Left colon (tissue), 2 donors: ENCODE measurements at regions not wholly inside any gene's neighbourhood (a gene's known extent, or its start where the extent isn't known, plus 50 kb on each side); places are given as distances from the start of the nearest gene placed in this dataset.
"Not testable (repeated sequence)": the region's sequence is repeated elsewhere in the genome, so short reads cannot be mapped to it uniquely, and the experiment has no call there.

Source experiments
- ATAC-seq: fragments of 200-7000 bp; cut with Tn5 transposase; one replicate; pipeline ENCODE4 v1.9.1; 2020; ENCODE audit warnings: mild to moderate bottlenecking, moderate library complexity
- DNase-seq, 2 donors: peaks; one replicate each; pipeline ENCODE4 v3.0.0-alpha.2; 2020
- intact Hi-C, 2 donors: fragments of 100-400 bp; cut with DNase I in 1 of 2; cut with micrococcal nuclease in 1 of 2; formaldehyde crosslinking; loops; one replicate each; pipeline versions ENCODE4 v1.11.2 to v1.14.0; 2022; cut with DNase I, micrococcal nuclease
- donor health status: DM: no; HTN: no; CAD: no.
- donor health status: DM: yes; HTN: yes; CAD: no.

DNA sequence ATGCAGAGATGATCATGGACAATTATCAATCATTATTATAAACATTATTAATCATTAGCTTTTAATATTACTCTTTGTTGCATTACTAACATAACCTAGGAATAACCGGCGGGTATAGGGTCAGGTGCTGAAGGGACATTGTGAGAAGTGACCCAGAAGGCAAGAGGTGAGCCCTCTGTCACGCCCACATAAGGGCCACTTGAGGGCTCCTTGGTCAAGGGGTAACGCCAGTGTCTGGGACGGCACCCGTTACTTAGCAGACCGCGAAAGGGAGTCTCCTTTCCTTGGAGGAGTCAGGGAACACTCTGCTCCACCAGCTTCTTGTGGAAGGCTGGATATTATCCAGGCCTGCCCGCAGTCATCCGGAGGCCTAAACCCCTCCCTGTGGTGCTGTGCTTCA, 145.0 kb downstream of the ARL4C start:
- intact Hi-C loops = not testable (repeated sequence)

DNA sequence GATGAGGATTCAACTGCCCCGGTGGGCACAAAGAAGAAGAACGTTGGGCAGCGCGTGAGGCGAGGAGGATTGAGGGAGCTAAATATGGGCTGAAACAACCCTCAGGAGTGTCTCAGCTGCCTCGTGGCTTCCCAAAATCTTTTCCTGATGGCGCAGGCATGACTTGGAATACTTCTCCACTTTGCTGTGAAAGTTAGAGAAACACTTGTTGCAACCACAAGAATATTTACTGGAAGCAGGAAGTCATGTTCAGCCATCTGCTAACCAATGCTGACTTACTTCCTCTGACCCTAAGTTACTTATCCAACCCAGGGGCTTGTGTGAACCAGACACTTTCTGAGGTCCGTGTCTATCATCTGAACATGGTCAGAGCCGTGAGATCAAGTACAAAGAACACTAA, 148.8 kb downstream of the ARL4C start:
- intact Hi-C loops = no loop called here
- DNase-seq = no peak
- ATAC-seq = no peak

More for the DNA sequence above, 145.0 kb downstream of the ARL4C start:
- not testable (repeated sequence) for ATAC-seq, DNase-seq

DNA sequence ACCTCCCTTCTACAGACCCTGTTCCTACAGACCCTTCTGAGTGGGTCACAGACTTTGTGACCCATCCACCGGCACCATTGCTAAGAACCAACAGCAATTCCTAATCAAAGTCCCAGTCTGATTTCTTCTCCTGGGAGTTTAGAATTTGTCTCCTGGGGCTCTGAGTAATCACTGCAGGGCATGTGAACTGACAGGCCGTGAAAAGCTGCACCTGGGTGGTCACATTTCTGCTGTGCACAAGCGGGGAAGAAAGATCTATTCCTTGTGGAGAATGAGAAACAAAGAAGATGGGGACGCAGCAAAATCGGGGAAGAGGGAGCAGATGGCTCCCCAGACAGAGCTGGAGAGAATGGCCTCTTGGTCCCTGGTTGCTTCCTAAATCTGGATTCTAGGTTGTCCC, 151.0 kb downstream of the ARL4C start:
- DNase-seq (no peak), ATAC-seq (no peak)
- intact Hi-C loops = no loop called here

DNA sequence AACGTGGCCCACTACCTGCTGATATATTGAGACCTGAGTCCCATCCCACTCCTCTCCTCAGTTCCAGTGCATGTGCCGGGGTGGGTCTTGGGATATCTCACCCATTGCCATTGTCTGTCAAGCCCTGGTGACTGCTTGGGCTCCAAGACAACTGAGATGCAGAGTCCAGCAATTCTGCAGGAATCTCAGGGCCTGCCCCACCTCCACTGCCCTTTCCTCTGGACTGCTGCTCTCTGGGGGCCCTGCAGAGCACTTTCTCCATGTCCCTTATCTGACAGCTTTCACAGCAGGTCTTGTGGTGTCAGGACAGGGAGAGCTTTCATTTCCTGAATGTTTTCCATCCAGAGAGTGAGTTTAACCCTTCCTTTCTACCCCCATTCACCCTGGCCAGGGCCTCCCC, 152.9 kb downstream of the ARL4C start:
- no peak for DNase-seq
- intact Hi-C loops = no loop called here
- ATAC-seq = no peak

DNA sequence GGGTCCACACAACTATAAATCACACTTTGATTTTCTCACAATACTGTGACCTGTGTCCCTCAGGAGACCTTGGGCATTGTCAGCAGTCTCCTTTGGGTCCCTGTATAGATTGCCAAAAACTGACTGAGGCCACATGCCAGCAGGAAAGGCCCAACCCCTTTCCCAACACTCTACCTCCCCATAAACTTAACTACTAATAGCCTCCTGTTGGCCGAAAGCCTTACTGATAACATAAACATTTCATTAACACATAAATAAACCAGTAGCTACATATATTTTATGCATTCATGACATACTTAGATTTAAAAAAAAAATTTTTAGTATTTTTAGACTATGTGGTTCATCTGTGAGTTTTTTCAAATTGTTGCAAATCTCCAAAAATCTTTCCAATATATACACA, 153.5 kb downstream of the ARL4C start:
- intact Hi-C loops = no loop called here
- DNase-seq = no peak
- no peak for ATAC-seq

DNA sequence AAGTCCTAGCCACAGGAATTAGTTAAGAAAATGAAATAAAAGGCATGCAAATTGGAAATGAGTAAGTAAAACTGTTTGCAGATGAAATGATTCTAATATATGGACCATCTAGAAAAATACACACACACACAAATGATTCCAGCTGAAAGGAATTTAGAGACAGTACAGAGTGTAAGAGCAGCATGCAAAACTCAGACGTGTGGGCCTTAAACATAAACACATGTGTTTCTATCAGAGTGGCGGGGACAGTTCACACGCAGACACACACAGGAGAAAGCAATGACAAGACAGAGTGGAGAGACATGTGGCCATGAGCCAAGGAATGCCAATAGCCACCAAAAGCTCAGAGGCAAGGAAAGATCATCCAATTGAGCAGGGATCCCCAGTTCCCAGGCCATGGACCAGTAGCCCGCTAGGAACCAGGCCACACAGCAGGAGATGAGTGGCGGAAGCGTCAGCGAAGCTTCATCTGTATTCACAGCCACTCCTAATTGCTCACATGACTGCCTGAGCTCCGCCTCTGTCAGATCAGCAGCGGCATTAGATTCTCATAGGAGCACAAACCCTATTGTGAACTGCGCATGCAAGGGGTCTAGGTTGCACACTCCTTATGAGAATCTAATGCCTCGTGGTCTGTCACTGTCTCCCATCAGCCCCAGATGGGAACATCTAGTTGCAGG, 155.4 kb downstream of the ARL4C start:
- intact Hi-C loops = no loop called here
- no peak for ATAC-seq
- DNase-seq = no peak

DNA sequence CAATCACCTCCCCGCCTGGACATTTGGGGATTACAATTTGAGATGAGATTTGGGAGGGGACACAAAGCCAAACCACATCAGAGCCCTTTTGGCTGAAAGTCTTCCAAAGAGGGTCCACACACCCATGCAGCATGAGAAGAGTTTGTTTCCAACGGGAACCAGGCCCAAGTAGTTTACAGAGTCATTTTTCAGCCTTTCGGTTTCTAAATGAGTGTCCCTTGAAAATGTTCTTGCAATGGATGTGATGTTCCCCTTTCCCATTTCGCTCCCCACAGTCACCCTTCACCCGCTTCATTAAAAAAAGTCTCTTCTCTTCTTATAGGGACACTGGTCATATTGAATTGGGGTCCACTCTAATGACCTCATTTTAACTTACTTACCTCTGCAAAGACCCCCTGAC, 157.4 kb downstream of the ARL4C start:
- no peak for DNase-seq
- no peak for ATAC-seq
- intact Hi-C loops = no loop called here

DNA sequence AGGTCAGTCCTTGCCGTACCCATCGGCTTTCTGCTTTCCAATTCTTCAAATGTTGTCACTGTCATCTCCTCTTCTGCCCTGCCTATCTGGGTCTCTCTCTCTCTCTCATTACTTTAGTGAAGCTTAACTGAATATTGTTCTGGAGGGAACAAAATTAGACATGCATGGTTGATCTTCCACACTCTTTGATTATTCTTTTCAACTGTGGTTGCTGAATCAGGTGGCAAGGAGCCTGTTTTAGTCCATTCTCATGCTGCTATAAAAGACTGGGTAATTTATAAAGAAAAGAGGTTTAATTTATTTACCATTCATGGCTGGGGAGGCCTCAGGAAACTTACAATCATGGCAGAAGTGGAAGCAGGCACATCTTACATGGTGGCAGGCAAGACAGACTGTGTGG, 157.9 kb downstream of the ARL4C start:
- no peak for DNase-seq
- intact Hi-C loops = no loop called here
- ATAC-seq = no peak

DNA sequence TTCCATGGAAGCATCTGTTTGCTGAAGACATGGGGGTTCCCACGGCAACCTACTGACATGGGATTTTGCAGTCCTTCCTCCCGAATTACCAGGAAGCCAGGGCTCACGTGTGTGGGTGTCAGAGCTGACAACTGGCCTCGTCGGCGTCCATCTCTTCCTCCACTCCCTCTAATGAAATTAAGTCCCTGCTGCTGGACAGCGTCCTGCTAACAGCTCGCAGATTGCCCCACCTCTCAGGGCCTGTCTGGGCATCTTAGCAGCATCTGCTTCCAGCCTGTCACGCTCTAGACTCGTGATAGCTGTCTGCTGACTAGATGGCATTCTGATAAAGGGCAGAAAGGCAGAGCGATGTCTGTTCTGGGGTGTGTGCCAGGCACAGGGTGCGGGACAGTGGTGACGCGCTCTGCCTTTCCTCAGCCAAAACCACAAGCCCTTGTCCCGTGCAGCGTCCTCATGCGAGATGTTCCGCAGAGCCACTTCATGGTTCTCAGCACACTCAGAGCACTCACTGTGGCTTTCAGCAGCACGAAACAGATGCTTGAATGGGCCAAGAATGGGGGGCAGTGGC, 161.1 kb downstream of the ARL4C start:
- DNase-seq = peak; percentile 54 to 82
- ATAC-seq = peak; percentile 35
- intact Hi-C loops = no loop called here

DNA sequence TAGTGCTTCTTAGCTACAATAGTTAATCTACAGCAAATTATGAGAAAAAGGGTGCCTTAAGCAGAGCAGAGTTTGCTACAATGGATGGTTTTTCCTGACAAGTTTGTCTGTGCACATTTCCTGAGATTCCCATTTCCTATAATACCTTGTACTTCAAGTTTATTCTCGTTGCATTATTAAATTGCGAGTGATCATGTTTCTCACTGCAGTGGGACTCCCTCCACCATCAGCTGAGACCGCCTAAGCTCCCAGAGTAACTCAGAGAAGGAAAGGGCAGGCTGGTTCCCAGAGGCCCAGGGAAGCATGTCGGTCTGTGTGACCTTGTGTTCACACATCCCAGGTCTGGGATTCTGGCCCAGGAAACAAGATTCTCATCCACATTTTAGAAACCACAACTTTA, 162.1 kb downstream of the ARL4C start:
- ATAC-seq = no peak
- intact Hi-C loops = no loop called here
- DNase-seq = no peak

DNA sequence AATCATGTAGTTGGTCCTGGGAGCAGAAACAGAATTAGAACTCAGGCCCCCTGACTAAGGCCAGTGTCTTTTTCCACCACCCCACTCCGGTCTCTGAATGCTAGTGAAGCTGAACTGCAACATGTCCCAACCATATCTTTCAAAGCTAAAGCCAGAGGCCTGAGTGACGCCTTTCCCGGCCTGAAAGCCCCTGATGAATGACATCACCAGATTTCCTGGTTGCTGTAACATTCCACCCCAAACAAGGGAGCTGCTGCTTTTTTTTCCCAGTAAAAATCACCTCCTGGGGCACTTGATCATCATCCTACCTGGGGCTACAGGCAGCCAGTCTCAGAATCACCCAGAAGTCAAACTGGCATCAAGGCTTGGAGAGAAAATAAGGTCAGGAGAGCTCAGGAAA, 162.7 kb downstream of the ARL4C start:
- ATAC-seq = no peak
- intact Hi-C loops = no loop called here
- no peak for DNase-seq

DNA sequence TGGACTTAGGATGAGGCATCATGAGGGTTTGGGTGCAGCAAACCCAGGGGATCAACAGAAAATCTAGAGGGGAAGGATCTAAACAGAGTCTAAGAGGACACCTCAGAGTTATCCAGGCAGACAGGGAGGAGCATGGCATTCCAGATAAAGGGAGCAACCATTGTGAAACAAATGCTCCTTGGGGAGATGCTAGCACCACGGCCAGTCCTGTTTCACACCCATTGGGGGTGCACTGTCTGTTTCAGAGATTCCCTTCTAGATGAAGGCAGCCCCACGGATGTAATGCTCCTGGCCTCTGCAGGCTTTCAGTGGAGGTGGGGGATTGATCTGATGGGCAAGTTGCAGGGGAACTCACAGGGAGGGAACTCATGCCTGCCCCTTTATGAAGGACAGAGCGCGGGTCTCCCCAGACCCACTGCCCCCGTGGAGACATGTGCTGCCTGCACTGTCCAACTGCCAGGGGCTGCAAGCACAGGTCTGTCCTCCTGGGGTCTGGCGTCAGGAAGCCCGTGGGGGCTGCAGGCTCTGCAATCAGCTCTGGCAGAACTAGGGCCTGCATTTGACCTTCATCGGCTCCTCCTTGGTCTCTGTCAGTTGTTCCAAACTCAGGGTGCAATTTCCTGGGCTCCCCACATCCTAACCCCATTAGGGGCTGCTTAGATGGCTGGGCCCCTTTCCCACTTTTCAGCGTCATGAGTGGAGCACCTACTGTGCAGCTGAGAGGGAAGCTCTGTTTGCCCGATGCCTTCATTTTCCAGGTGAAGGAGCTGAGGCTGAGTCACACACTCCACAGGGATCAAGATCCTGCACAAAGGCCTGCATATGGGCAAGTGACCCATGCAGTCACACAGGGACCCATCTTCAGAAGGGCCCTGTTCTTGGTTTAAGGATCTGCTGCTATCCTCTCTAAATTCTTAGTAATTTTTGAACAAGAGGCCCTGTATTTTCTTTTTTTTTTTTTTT, 163.4 kb downstream of the ARL4C start:
- no peak for ATAC-seq
- intact Hi-C loops = no loop called here
- DNase-seq = no peak

DNA sequence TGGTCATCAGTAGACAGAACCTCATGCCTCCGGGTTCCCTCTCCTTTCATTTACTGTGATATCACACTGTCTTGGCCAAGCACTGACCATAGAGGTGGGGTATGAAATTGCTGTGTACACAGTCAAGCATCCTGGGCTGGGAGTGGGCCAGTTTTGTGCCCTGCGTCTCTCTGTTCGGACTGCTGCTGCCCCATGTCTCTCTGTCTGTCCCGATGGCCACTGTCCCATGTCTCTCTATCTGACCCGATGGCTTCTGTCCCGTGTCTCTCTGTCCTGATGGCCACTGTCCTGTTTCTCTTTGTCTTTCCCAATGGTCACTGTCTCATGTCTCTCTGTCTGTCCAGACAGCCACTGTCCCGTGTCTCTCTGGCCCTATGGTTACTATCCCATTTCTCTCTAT, 164.9 kb downstream of the ARL4C start:
- ATAC-seq = no peak
- intact Hi-C loops = no loop called here
- DNase-seq = no peak

DNA sequence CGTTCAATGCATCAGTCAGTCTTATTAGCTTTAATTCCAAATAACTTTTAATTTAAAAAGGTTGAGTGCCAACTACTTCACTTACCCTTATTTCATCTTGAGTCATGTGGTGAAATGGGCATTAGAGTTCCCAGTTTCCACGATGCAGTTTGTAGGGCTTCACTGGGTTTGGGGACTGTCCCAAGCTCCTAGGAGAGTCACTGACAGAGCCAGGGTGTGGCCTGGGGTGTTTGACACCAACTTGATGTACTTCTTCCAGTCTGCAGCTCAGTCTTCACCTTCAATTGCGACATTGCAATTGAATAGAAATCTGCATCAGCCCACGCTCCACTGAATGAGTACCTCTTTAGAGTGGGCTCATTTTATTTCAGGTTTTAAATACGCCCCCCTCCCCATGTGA, 165.3 kb downstream of the ARL4C start:
- intact Hi-C loops = no loop called here
- no peak for DNase-seq
- no peak for ATAC-seq

DNA sequence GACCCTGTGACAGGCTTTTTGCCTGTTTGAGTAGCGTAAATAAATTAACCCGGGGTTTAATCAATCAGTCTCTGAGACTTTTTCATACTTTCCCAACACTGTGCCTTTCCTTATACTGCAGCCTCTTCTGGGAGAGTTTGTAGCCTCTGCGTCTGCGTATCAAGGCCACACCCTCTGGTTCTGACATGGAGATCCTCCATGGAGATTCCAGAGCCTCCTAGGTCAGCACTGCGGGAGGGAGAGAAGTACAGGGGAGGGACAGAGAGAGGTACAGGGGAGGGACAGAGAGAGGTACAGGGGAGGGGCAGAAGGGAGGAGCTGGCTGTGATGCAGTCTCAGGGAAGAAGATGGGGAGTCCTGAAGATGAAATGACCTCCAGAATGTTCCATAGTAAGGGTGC, 166.0 kb downstream of the ARL4C start:
- no peak for DNase-seq
- ATAC-seq = no peak
- intact Hi-C loops = no loop called here

DNA sequence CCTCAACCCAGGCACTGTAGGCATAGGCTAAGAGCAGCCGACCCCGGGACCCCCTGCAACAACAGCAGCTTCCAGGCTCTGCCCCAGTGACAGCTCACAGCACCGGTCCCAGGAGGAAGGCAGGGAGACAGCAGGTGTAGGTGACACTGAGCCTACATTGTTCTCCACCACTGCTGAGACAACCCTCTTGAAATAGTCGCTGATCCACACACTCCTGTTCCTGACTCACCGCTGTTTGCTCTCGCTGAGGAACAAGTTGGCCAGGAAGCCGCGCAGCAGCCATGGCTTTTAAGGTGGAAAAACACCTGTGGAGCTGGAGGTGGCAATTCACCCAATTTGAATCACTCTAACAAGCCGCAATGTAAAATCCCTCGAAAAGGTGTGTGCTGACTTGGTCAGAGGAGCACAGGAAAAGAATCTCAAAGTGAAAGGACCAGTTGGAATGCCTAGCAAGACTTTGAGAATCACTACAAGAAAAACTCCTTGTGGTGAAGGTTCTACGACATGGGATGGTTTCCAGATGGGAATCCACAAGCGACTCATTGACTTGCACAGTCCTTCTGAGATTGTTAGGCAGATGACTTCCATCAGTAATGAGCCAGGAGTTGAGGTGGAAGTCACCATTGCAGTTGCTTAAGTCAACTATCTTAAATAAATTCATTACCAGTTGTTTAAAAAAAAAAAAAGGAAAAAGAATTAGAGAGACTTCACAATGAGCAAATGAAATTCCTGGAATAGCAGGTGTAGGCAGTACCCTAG, 167.5 kb downstream of the ARL4C start:
- intact Hi-C loops = no loop called here
- DNase-seq (no peak), ATAC-seq (no peak)

DNA sequence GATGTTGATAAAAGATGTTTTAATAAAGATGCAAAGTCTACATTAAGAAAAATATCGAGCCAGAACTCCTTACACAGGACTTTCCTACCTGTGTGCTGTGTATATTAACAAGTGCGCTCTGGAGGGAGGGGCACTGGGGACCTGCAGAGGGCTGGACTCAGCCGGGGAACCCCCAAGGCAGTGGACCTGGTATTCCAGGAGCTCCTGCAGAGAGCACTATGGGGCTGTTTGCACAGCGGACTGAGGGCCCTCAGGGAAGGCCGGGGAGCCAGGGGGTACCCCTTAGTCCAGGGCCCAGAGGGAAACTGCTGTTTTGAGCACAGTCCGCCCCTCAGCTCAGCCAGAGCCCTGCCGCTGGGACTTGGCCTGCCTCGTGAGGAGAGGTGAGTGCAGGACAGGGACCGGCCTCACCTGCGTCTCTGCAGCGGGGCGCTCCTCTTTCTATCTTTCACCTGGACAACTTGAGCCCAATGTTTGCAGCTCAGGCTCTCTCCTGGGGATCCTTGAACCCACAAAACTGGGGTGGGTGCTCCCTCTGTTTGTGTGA, 168.4 kb downstream of the ARL4C start:
- ATAC-seq (no peak), DNase-seq (no peak)
- intact Hi-C loops = no loop called here

DNA sequence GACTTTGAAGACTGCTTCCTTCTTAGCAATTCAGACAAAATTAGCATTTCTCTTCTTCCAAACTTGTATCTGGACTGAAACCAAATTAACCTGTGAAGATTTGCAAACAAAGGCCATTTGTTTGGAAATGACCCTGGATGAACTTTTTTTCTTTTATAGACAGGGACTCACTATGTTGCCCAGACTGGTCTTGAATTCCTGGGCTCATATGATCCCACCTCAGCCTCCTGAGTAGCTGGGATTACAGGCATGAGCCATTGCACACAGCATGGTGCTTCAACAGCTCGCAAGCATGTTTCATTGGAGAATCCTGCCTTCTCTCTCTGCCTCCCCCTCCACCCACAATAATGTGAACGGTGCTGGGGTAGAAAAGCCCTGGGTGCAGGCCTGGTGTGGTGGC, 170.2 kb downstream of the ARL4C start:
- ATAC-seq (no peak), DNase-seq (no peak)
- intact Hi-C loops = no loop called here

DNA sequence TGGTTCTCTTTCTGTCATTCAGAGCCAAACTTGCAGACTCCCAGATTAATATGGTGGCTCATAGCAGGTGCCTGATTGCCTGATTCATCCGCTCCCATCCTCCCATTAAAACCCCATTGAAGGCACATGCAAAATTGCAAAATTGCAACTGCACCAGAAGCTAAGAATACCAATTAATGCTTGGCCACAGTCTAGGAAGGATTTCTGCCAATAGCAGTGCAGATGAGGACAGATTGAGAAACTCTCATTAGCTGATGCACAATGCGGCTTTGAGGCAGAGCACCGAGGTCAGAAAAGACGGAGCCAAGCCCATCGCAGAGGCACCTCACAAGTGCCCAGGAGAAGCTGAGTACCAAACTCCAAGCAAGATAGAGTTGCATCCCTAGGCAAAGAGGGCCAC, 172.8 kb downstream of the ARL4C start:
- DNase-seq (no peak), ATAC-seq (no peak)
- intact Hi-C loops = no loop called here
